GM23248 (cell line): ENCODE measurements at regions not wholly inside any gene's neighbourhood (a gene's known extent, or its start where the extent isn't known, plus 50 kb on each side); places are given as distances from the start of the nearest gene placed in this dataset.

Source experiments
- EZH2 ChIP-seq: fragments of 200-600 bp; sonication (generic); IDR thresholded peaks from 2 replicates; pipeline ENCODE4 v1.6.1; 2018; ENCODE audit warnings: antibody characterized with exemption, mild to moderate bottlenecking; ENCODE audit not compliant: insufficient read depth, poor library complexity, severe bottlenecking
- EZH2phosphoT487 ChIP-seq: fragments of 200-600 bp; sonication (generic); IDR thresholded peaks from 2 replicates; pipeline ENCODE4 v1.6.1; 2018; ENCODE audit warnings: antibody characterized with exemption, moderate library complexity, mild to moderate bottlenecking, low read depth; ENCODE audit not compliant: insufficient read depth

GRCh38 chr6:9938801-9939200, 476.1 kb downstream of the TFAP2A start:
- no peak for TF ChIP-seq EZH2
- TF ChIP-seq EZH2phosphoT487 = no peak
